SK-N-SH treated with all-trans-retinoic acid at 6 μM for 48 hours (cell line): ENCODE measurements at regions not wholly inside any gene's neighbourhood (a gene's known extent, or its start where the extent isn't known, plus 50 kb on each side); places are given as distances from the start of the nearest gene placed in this dataset.

Experiments
- CREB5 ChIP-seq: fragments of 250-450 bp; sonication (Bioruptor Pico); IDR thresholded peaks from 2 replicates; pipeline ENCODE4 v1.5.1; 2020; ENCODE audit warnings: low read depth, mild to moderate bottlenecking, moderate library complexity
- CSRNP3 ChIP-seq: fragments of 250-450 bp; sonication (Bioruptor Pico); IDR thresholded peaks from 2 replicates; pipeline ENCODE4 v1.5.1; 2021; ENCODE audit warnings: mild to moderate bottlenecking, moderate library complexity
- OSR1 ChIP-seq: fragments of 250-450 bp; sonication (Bioruptor Pico); IDR thresholded peaks from 2 replicates; pipeline ENCODE4 v1.8.0; 2022; ENCODE audit warnings: moderate library complexity, mild to moderate bottlenecking, inconsistent platforms
- SNAI2 ChIP-seq: fragments of 250-450 bp; sonication (Bioruptor Pico); IDR thresholded peaks from 2 replicates; pipeline ENCODE4 v1.5.0; 2020; ENCODE audit warnings: mild to moderate bottlenecking, moderate library complexity

- TF ChIP-seq CREB5 (no peak), CSRNP3 (CRISPR knock-in tag) (no peak), SNAI2 (CRISPR knock-in tag) (no peak), OSR1 (CRISPR knock-in tag) (no peak)
Measured at GRCh38 chr7:12103948-12104347, 107.1 kb upstream of the TMEM106B start.
